ENCODE measurements at regions not wholly inside any gene's neighbourhood (a gene's known extent, or its start where the extent isn't known, plus 50 kb on each side); places are given as distances from the start of the nearest gene placed in this dataset.

GRCh38 chr21:30044447-30045064 lies 104.8 kb upstream of the GRIK1 start:
- Histone ChIP-seq H3K36me3 (no peaks in the 10 kb centered on the region), H3K27ac (no peak overlapping the region), H3K4me3 (no peak overlapping the region), H3K4me1 (ENCODE audit: low read depth) (no peaks in the 10 kb centered on the region), H3K9me3 (ENCODE audit: low read depth) (no peaks in the 10 kb centered on the region), H3K27me3 (no peaks in the 10 kb centered on the region)
- peak; percentile 80 for TF ChIP-seq CTCF (IDR thresholded peaks at IDR 0.05; ENCODE audit: low read depth, low read length)
- DNase-seq (ENCODE audit: low read depth in 1 of 2, low spot score in 1 of 2), result peak; percentile 28 to 42

GRCh38 chr21:30042443-30042842 lies 102.6 kb upstream of the GRIK1 start:
- H3K27me3 ChIP-seq, result no peaks in the 10 kb centered on the region
- H3K4me1 ChIP-seq (ENCODE audit: low read depth), result no peaks in the 10 kb centered on the region
- H3K9me3 ChIP-seq (ENCODE audit: low read depth), result no peaks in the 10 kb centered on the region
- no peak for DNase-seq (ENCODE audit: low read depth in 1 of 2, low spot score in 1 of 2)
- H3K4me3 ChIP-seq, result no peak overlapping the region
- H3K27ac ChIP-seq, result no peak overlapping the region
- no peaks in the 10 kb centered on the region for H3K36me3 ChIP-seq
- no peak for TF ChIP-seq CTCF (IDR thresholded peaks at IDR 0.05; ENCODE audit: low read depth, low read length)

GRCh38 chr21:30033441-30033840 lies 93.6 kb upstream of the GRIK1 start:
- H3K4me1 ChIP-seq (ENCODE audit: low read depth), result no peaks in the 10 kb centered on the region
- no peak overlapping the region for H3K27ac ChIP-seq
- H3K27me3 ChIP-seq, result no peaks in the 10 kb centered on the region
- no peak overlapping the region for H3K4me3 ChIP-seq
- DNase-seq (ENCODE audit: low read depth in 1 of 2, low spot score in 1 of 2), result no peak
- TF ChIP-seq CTCF (IDR thresholded peaks at IDR 0.05; ENCODE audit: low read depth, low read length), result no peak
- no peaks in the 10 kb centered on the region for H3K36me3 ChIP-seq
- H3K9me3 ChIP-seq (ENCODE audit: low read depth), result no peaks in the 10 kb centered on the region

GRCh38 chr21:30030416-30030815 lies 90.6 kb upstream of the GRIK1 start:
- Histone ChIP-seq H3K4me1 (ENCODE audit: low read depth) (no peaks in the 10 kb centered on the region), H3K4me3 (no peak overlapping the region), H3K9me3 (ENCODE audit: low read depth) (no peaks in the 10 kb centered on the region), H3K27ac (no peak overlapping the region), H3K36me3 (no peaks in the 10 kb centered on the region), H3K27me3 (no peaks in the 10 kb centered on the region)
- DNase-seq (ENCODE audit: low read depth in 1 of 2, low spot score in 1 of 2), result no peak
- no peak for TF ChIP-seq CTCF (IDR thresholded peaks at IDR 0.05; ENCODE audit: low read depth, low read length)

- Histone ChIP-seq H3K36me3 (no peaks in the 10 kb centered on the region), H3K9me3 (ENCODE audit: low read depth) (no peaks in the 10 kb centered on the region), H3K4me1 (ENCODE audit: low read depth) (no peaks in the 10 kb centered on the region)
These were observed 88.7 kb upstream of the GRIK1 start for GRCh38 chr21:30028537-30028936.

More at GRCh38 chr21:30028537-30028936, 88.7 kb upstream of the GRIK1 start:
- Histone ChIP-seq H3K27ac (no peak overlapping the region), H3K27me3 (no peaks in the 10 kb centered on the region), H3K4me3 (no peak overlapping the region)
- DNase-seq (ENCODE audit: low read depth in 1 of 2, low spot score in 1 of 2), result no peak
- no peak for TF ChIP-seq CTCF (IDR thresholded peaks at IDR 0.05; ENCODE audit: low read depth, low read length)
